ENCODE measurements at regions not wholly inside any gene's neighbourhood (a gene's known extent, or its start where the extent isn't known, plus 50 kb on each side); places are given as distances from the start of the nearest gene placed in this dataset.
A peak's percentile ranks its signal among the peaks of the same experiment; 100 is the strongest.
"Not testable (repeated sequence)": the region's sequence is repeated elsewhere in the genome, so short reads cannot be mapped to it uniquely, and the experiment has no call there.

GRCh38 chr10:128178302-128178958, 52.2 kb upstream of the MKI67 start:
- peaks cover 4 to 5% of the 10 kb centered on the region in 2 donors for H3K9me3 Mint-ChIP-seq
- H3K36me3 Mint-ChIP-seq, result peaks cover 6 to 7% of the 10 kb centered on the region in 2 donors
- no peak overlapping the region for H3K27ac Mint-ChIP-seq
- DNase-seq (ENCODE audit: low spot score in 2 of 2), result peak in 1 of 2 donors; percentile 50
- peak; percentile 58 to 62 for ATAC-seq

DNA sequence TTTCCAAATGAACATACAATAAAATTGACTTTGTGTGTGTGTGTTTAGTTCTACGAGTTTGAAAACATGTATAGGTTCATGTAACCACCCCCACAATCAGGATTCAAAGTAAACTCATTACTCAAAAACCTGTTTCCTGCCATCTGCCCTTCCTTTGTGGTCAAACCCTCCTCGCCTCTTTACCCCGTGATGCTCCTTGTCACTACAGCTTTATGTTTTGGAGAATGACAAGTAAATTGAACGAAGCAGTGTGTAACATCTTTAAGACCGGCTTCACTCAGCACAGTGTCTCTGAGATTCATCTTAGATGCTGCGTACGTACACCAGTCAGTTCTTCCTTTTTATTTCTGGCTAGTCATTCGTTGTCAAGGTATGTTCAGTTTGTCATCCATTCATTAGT, 54.6 kb upstream of the MKI67 start:
- Mint-ChIP-seq H3K9me3 (peaks cover 5 to 6% of the 10 kb centered on the region in 2 donors), H3K36me3 (peaks cover 7 to 13% of the 10 kb centered on the region in 2 donors), H3K27ac (peak overlapping the region in 1 of 2 donors; percentile 3)
- peak in 1 of 2 donors; percentile 44 for DNase-seq (ENCODE audit: low spot score in 2 of 2)
- peak; percentile 93 to 98 for ATAC-seq

- ATAC-seq (no peak), DNase-seq (ENCODE audit: low spot score in 2 of 2) (no peak)
- Mint-ChIP-seq H3K36me3 (peaks cover 7 to 13% of the 10 kb centered on the region in 2 donors), H3K27ac (no peak overlapping the region), H3K9me3 (peaks cover 5 to 6% of the 10 kb centered on the region in 2 donors)
Measured at GRCh38 chr10:128185627-128186026, 59.4 kb upstream of the MKI67 start.

GRCh38 chr10:128186959-128187787, 61.0 kb upstream of the MKI67 start:
- peak overlapping the region; percentile 34 to 76 for H3K27ac Mint-ChIP-seq
- DNase-seq (ENCODE audit: low spot score in 2 of 2) (no peak), ATAC-seq (peak; percentile 73 to 75)
- H3K9me3 Mint-ChIP-seq, result peaks cover 5 to 6% of the 10 kb centered on the region in 2 donors
- H3K36me3 Mint-ChIP-seq, result peaks cover 7 to 13% of the 10 kb centered on the region in 2 donors

DNA sequence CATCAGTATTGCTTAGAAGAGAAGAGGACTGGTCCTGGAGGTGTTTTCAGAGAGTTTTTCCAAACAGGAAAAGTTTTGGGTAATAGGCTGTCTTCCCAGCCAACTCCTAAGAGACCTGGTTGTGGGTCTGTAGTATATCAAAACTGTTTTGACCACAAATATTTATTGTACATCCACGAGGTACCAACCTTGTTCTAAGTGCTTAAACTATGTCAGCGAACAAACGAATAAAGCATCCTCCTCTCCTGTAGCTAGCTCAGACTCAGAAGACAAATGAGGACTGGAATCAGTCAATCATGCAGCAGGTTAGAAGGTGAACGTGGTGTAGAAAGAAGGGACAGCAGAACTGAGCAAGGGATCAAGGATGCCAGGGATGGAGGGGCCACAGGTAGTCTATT, 61.6 kb upstream of the MKI67 start:
- Mint-ChIP-seq H3K27ac (peak overlapping the region; percentile 34 to 76), H3K36me3 (peaks cover 7 to 10% of the 10 kb centered on the region in 2 donors), H3K9me3 (peaks cover 5 to 6% of the 10 kb centered on the region in 2 donors)
- DNase-seq (ENCODE audit: low spot score in 2 of 2), result no peak
- ATAC-seq, result peak; percentile 22 to 41

DNA sequence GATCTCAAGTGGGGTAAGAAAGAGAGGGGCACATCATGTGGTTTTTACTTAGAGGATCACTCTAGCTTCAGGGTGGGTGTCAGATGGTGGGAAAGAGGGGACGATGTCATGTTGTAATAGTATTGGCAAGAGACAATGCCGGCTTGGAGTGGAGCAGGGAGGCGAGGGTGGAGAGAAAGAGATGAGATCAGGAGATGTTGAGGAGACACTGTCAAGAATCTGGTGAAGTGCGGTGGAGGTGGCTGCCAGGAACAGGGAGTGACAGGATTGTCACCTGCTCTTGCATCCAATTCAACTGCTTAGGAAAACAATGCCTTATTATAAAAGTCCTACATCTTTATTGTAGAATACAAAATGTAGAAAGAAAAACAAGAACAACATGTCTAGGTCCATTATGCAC, 63.0 kb upstream of the MKI67 start:
- no peak for ATAC-seq

DNA sequence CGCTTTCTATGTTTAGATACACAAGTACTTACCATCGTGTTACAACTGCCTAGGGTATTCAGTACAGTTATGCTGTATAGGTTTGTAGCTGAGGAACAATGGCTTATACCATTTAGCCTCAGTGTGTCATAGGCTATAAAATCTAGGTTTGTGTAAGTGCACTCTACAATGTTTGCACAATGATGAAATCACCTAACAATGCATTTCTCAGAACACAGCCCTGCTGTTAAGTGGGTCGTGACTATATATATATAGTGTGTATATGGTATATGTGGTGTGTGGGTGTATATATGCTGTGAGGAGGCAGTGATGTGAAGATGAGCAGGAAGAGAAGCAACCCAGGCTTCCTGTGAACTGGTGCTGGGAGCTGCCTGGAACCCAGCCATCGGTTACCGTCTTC, 65.6 kb upstream of the MKI67 start:
- peak in 1 of 2 donors; percentile 38 for ATAC-seq
- Mint-ChIP-seq H3K36me3 (no peaks in the 10 kb centered on the region), H3K9me3 (no peaks in the 10 kb centered on the region), H3K27ac (no peak overlapping the region)
- DNase-seq (ENCODE audit: low spot score in 2 of 2), result no peak

More for the DNA sequence above, 63.0 kb upstream of the MKI67 start:
- H3K9me3 Mint-ChIP-seq, result no peaks in the 10 kb centered on the region
- H3K27ac Mint-ChIP-seq, result no peak overlapping the region
- no peak for DNase-seq (ENCODE audit: low spot score in 2 of 2)
- no peaks in the 10 kb centered on the region for H3K36me3 Mint-ChIP-seq

GRCh38 chr10:128201826-128202225, 75.6 kb upstream of the MKI67 start:
- ATAC-seq; DNase-seq (ENCODE audit: low spot score in 2 of 2); H3K27ac Mint-ChIP-seq: not testable (repeated sequence)
- Mint-ChIP-seq H3K36me3 (peaks cover 27 to 33% of the 10 kb centered on the region in 2 donors), H3K9me3 (peaks cover 12 to 28% of the 10 kb centered on the region in 2 donors)

- Mint-ChIP-seq H3K9me3 (peaks cover 12 to 28% of the 10 kb centered on the region in 2 donors), H3K27ac (no peak overlapping the region), H3K36me3 (peaks cover 27 to 33% of the 10 kb centered on the region in 2 donors)
- ATAC-seq, result no peak
- no peak for DNase-seq (ENCODE audit: low spot score in 2 of 2)
Measured at GRCh38 chr10:128203028-128203427, 76.8 kb upstream of the MKI67 start.

DNA sequence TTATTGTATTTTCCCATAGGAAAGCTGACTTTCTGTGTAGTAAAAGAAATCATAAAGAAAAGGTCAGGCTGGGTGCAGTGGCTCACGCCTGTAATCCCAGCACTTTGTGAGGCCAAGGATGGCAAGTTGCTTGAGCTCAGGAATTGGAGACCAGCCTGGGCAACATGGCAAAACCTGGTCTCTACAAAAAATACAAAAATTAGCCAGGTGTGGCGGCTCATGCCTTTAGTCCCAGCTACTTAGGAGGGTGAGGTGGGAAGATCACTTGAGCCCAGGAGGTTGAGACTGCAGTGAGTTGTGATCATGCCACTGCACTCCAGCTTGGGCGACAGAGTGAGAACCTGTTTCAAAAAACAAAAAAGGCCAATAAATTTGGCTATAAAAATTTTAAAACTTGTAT, 79.4 kb upstream of the MKI67 start:
- not testable (repeated sequence) for H3K27ac Mint-ChIP-seq; ATAC-seq; DNase-seq (ENCODE audit: low spot score in 2 of 2)
- H3K9me3 Mint-ChIP-seq, result peaks cover 10 to 22% of the 10 kb centered on the region in 2 donors
- H3K36me3 Mint-ChIP-seq, result peaks cover 26 to 30% of the 10 kb centered on the region in 2 donors

DNA sequence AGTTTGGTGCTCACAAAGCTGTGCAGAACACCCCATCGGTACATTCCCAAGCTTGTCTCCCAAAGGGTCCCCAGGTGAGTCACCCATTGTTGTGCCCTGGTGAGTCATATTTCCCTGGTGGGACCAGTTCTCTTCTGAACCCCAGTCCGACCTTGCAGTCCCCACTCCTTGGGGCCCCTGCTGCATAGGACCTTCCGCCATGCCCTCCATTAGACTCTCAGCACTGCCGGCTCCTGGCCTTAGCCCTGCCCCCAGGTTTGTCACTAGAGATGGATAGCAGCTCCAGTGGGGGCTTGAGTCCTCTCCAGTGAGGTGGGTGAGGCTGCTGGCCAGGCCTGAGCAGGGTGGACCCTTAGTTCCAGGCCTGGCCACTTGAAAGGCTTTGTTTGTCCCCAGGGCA, 80.5 kb upstream of the MKI67 start:
- peaks cover 0 to 12% of the 10 kb centered on the region in 2 donors for H3K9me3 Mint-ChIP-seq
- no peak for DNase-seq (ENCODE audit: low spot score in 2 of 2)
- ATAC-seq, result no peak
- peaks cover 15 to 19% of the 10 kb centered on the region in 2 donors for H3K36me3 Mint-ChIP-seq
- H3K27ac Mint-ChIP-seq, result no peak overlapping the region

GRCh38 chr10:128209862-128210214, 83.6 kb upstream of the MKI67 start:
- H3K36me3 Mint-ChIP-seq, result no peaks in the 10 kb centered on the region
- H3K9me3 Mint-ChIP-seq, result no peaks in the 10 kb centered on the region
- ATAC-seq (peak; percentile 8 to 13), DNase-seq (ENCODE audit: low spot score in 2 of 2) (no peak)
- no peak overlapping the region for H3K27ac Mint-ChIP-seq

- ATAC-seq (peak; percentile 74 to 79), DNase-seq (ENCODE audit: low spot score in 2 of 2) (peak; percentile 77 to 86)
- Mint-ChIP-seq H3K27ac (no peak overlapping the region), H3K9me3 (no peaks in the 10 kb centered on the region), H3K36me3 (no peaks in the 10 kb centered on the region)
Measured at GRCh38 chr10:128210215-128211063, 84.2 kb upstream of the MKI67 start.

- Mint-ChIP-seq H3K36me3 (no peaks in the 10 kb centered on the region), H3K9me3 (no peaks in the 10 kb centered on the region), H3K27ac (no peak overlapping the region)
- no peak for DNase-seq (ENCODE audit: low spot score in 2 of 2)
- ATAC-seq, result no peak
Measured at GRCh38 chr10:128211064-128211504, 84.9 kb upstream of the MKI67 start.

DNA sequence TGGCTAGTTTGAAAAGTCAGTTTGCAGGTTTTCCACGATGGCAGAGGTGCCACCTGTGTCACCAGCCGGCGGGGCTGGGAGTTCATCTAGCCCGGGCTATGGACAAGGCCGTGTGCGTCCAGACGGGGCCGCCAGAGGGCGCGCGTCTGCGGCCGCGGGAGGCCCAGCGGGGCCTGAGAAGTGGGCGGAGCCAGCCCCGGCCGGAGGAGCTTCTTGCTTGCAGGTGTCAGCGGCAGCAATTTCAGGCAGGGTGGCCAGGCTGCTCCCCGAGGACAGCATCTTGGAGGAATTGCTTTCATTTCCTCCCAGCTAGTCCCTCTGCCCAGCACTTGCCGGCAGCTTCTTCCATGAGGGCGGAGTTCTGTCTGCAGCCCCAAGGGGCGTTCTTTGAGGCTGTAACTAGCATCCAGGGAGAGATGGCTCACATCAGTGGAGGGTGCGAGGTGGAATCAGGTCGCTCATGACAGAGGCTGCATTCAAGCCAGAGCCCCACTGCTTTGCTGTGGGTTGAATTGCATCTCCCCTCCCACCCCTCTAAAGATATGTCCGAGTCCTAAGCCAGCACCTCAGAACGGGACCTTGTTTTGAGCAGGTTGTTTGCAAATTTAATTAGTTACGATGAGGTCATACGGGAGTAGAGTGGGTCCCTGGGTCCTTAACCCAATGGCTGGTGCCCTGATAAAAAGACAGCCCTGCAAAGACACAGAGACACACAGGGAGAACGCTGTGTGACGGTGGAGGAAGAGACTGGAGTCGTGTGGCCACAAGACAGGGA, 85.9 kb upstream of the MKI67 start:
- Mint-ChIP-seq H3K36me3 (no peaks in the 10 kb centered on the region), H3K27ac (peak overlapping the region; percentile 59 to 77), H3K9me3 (no peaks in the 10 kb centered on the region)
- DNase-seq (ENCODE audit: low spot score in 2 of 2) (peak; percentile 85 to 91), ATAC-seq (peak; percentile 83 to 85)

- Mint-ChIP-seq H3K27ac (no peak overlapping the region), H3K9me3 (no peaks in the 10 kb centered on the region), H3K36me3 (no peaks in the 10 kb centered on the region)
- no peak for ATAC-seq
- DNase-seq (ENCODE audit: low spot score in 2 of 2), result no peak
Measured at GRCh38 chr10:128213156-128213555, 86.9 kb upstream of the MKI67 start.

All from activated naive CD4-positive, alpha-beta T cell treated with anti-CD3 and anti-CD28 coated beads, Interleukin-2, amount 50 U/mL, for 72 hours (primary cell).